ENCODE measurements at regions not wholly inside any gene's neighbourhood (a gene's known extent, or its start where the extent isn't known, plus 50 kb on each side); places are given as distances from the start of the nearest gene placed in this dataset.
"Not testable (repeated sequence)": the region's sequence is repeated elsewhere in the genome, so short reads cannot be mapped to it uniquely, and the experiment has no call there.

- ChIA-PET POLR2A (no interaction called here), CTCF (no interaction called here)
- Histone ChIP-seq H3K36me3 (ENCODE audit: insufficient read depth, low read length) (no peaks in the 10 kb centered on the region), H3K9me3 (ENCODE audit: control insufficient read depth in 1 of 2, insufficient read depth in 1 of 2, low read length in 2 of 2) (no peaks in the 10 kb centered on the region), H3K4me1 (ENCODE audit: insufficient read depth, low read length) (no peaks in the 10 kb centered on the region), H3K4me3 (ENCODE audit: low read length) (peak overlapping the region; percentile 7), H3K27ac (ENCODE audit: low read depth in 1 of 2, low read length in 2 of 2) (no peak overlapping the region), H3K27me3 (ENCODE audit: control insufficient read depth in 1 of 2, insufficient read depth in 2 of 2, low read length in 2 of 2) (no peaks in the 10 kb centered on the region)
- TF ChIP-seq CTCF (IDR thresholded peaks at IDR 0.05): no peak
- H3K36me3 Mint-ChIP-seq (ENCODE audit: low read depth): no peaks in the 10 kb centered on the region
- H3K27me3 Mint-ChIP-seq: no peaks in the 10 kb centered on the region
- peak overlapping the region; percentile 42 for H3K4me3 Mint-ChIP-seq
- no peaks in the 10 kb centered on the region for H3K9me3 Mint-ChIP-seq
- no peak overlapping the region for H3K27ac Mint-ChIP-seq
- ATAC-seq (ENCODE audit: poor library complexity) (no peak), DNase-seq (no peak)
- peaks cover 11% of the 10 kb centered on the region for H3K4me1 Mint-ChIP-seq (ENCODE audit: low read depth)
- intact Hi-C loops (cut with DNase I, micrococcal nuclease): no loop called here
Observed at GRCh38 chrX:109782994-109783700, 50.1 kb upstream of the ACSL4 start.

- H3K9me3 Mint-ChIP-seq: no peaks in the 10 kb centered on the region
- H3K4me3 Mint-ChIP-seq: no peak overlapping the region
- Histone ChIP-seq H3K27ac (ENCODE audit: low read depth in 1 of 2, low read length in 2 of 2) (no peak overlapping the region), H3K4me3 (ENCODE audit: low read length) (no peak overlapping the region), H3K36me3 (ENCODE audit: insufficient read depth, low read length) (no peaks in the 10 kb centered on the region), H3K4me1 (ENCODE audit: insufficient read depth, low read length) (no peaks in the 10 kb centered on the region), H3K27me3 (ENCODE audit: control insufficient read depth in 1 of 2, insufficient read depth in 2 of 2, low read length in 2 of 2) (no peaks in the 10 kb centered on the region), H3K9me3 (ENCODE audit: control insufficient read depth in 1 of 2, insufficient read depth in 1 of 2, low read length in 2 of 2) (no peaks in the 10 kb centered on the region)
- H3K4me1 Mint-ChIP-seq (ENCODE audit: low read depth): peaks cover 11% of the 10 kb centered on the region
- H3K36me3 Mint-ChIP-seq (ENCODE audit: low read depth): no peaks in the 10 kb centered on the region
- ChIA-PET CTCF (no interaction called here), POLR2A (no interaction called here)
- no peaks in the 10 kb centered on the region for H3K27me3 Mint-ChIP-seq
- DNase-seq (no peak), ATAC-seq (ENCODE audit: poor library complexity) (no peak)
- TF ChIP-seq CTCF (IDR thresholded peaks at IDR 0.05): no peak
- intact Hi-C loops (cut with DNase I, micrococcal nuclease): no loop called here
- H3K27ac Mint-ChIP-seq: no peak overlapping the region
Observed at GRCh38 chrX:109783701-109784079, 50.6 kb upstream of the ACSL4 start.

GRCh38 chrX:109785053-109785452 is 52.0 kb upstream of the ACSL4 start:
- Histone ChIP-seq H3K36me3 (ENCODE audit: insufficient read depth, low read length) (no peaks in the 10 kb centered on the region), H3K27ac (ENCODE audit: low read depth in 1 of 2, low read length in 2 of 2) (no peak overlapping the region), H3K9me3 (ENCODE audit: control insufficient read depth in 1 of 2, insufficient read depth in 1 of 2, low read length in 2 of 2) (no peaks in the 10 kb centered on the region), H3K27me3 (ENCODE audit: control insufficient read depth in 1 of 2, insufficient read depth in 2 of 2, low read length in 2 of 2) (no peaks in the 10 kb centered on the region), H3K4me3 (ENCODE audit: low read length) (no peak overlapping the region), H3K4me1 (ENCODE audit: insufficient read depth, low read length) (no peaks in the 10 kb centered on the region)
- no peaks in the 10 kb centered on the region for H3K36me3 Mint-ChIP-seq (ENCODE audit: low read depth)
- peaks cover 11% of the 10 kb centered on the region for H3K4me1 Mint-ChIP-seq (ENCODE audit: low read depth)
- no peak overlapping the region for H3K4me3 Mint-ChIP-seq
- no peak for TF ChIP-seq CTCF (IDR thresholded peaks at IDR 0.05)
- POLR2A ChIA-PET: no interaction called here
- DNase-seq (no peak), ATAC-seq (ENCODE audit: poor library complexity) (no peak)
- CTCF ChIA-PET: interaction anchor here (1.0 kb wide), 1 partner anchor 10 kb away, joined by 3 read pairs; no protein-coding TSS in a partner anchor
- intact Hi-C loops (cut with DNase I, micrococcal nuclease): no loop called here
- no peaks in the 10 kb centered on the region for H3K27me3 Mint-ChIP-seq
- no peak overlapping the region for H3K27ac Mint-ChIP-seq
- H3K9me3 Mint-ChIP-seq: no peaks in the 10 kb centered on the region

- H3K36me3 Mint-ChIP-seq (ENCODE audit: low read depth); CTCF ChIA-PET; H3K27ac ChIP-seq (ENCODE audit: low read depth in 1 of 2, low read length in 2 of 2); H3K27me3 ChIP-seq (ENCODE audit: control insufficient read depth in 1 of 2, insufficient read depth in 2 of 2, low read length in 2 of 2); H3K4me3 Mint-ChIP-seq; ATAC-seq (ENCODE audit: poor library complexity); H3K9me3 Mint-ChIP-seq; H3K4me1 ChIP-seq (ENCODE audit: insufficient read depth, low read length); POLR2A ChIA-PET; H3K9me3 ChIP-seq (ENCODE audit: control insufficient read depth in 1 of 2, insufficient read depth in 1 of 2, low read length in 2 of 2); H3K27me3 Mint-ChIP-seq; H3K36me3 ChIP-seq (ENCODE audit: insufficient read depth, low read length); H3K4me3 ChIP-seq (ENCODE audit: low read length); H3K4me1 Mint-ChIP-seq (ENCODE audit: low read depth); intact Hi-C loops (cut with DNase I, micrococcal nuclease); H3K27ac Mint-ChIP-seq; DNase-seq: not testable (repeated sequence)
Observed at GRCh38 chrX:109790511-109790910, 57.5 kb upstream of the ACSL4 start.

All from CD4-positive, alpha-beta T cell (primary cell).